A673 (cell line): ENCODE measurements at regions not wholly inside any gene's neighbourhood (a gene's known extent, or its start where the extent isn't known, plus 50 kb on each side); places are given as distances from the start of the nearest gene placed in this dataset.

Experiments used
- BruUV-seq: library from RNA; stranded (reverse); fragments of 400-500 nt; replicated peaks from 2 replicates; lab custom pipeline; 2021; lab: Mats Ljungman, UMichigan
- CTCF ChIA-PET: fragments of 300-600 bp; sonication (Branson Sonifier 250); formaldehyde crosslinking; loops from one replicate; lab custom pipeline; 2022; ENCODE audit warnings: antibody characterized with exemption; lab: Charles Lee
- POLR2A ChIA-PET: fragments of 300-600 bp; sonication (Branson Sonifier 250); formaldehyde crosslinking; loops from one replicate; lab custom pipeline; 2022; ENCODE audit warnings: antibody characterized with exemption; ENCODE audit not compliant: low non-redundant PET; lab: Charles Lee
- DNase-seq: peaks from one replicate; pipeline ENCODE4 v3.0.0-alpha.2; 2015; ENCODE audit warnings: low spot score
- H3K27ac ChIP-seq: fragments of 200-600 bp; sonication (generic); 2 replicates; pipeline ENCODE4 v1.5.1; 2016; ENCODE audit warnings: mixed run types, low read depth, mild to moderate bottlenecking, mixed read lengths, antibody characterized with exemption, low read length; ENCODE audit not compliant: poor library complexity, severe bottlenecking
- H3K27me3 ChIP-seq: fragments of 200-600 bp; sonication (generic); replicated peaks from 2 replicates; pipeline ENCODE4 v1.6.1; 2017; ENCODE audit warnings: mixed run types, low read depth, mild to moderate bottlenecking, mixed read lengths, antibody characterized with exemption, low read length; ENCODE audit not compliant: insufficient read depth, poor library complexity
- H3K36me3 ChIP-seq: fragments of 200-600 bp; sonication (generic); 2 replicates; pipeline ENCODE4 v1.6.1; 2016; ENCODE audit warnings: mixed run types, mild to moderate bottlenecking, mixed read lengths, antibody characterized with exemption, low read length; ENCODE audit not compliant: insufficient read depth, poor library complexity, severe bottlenecking
- H3K4me1 ChIP-seq: fragments of 200-600 bp; sonication (generic); 2 replicates; pipeline ENCODE4 v1.6.1; 2017; ENCODE audit warnings: mixed run types, mild to moderate bottlenecking, mixed read lengths, antibody characterized with exemption, low read length; ENCODE audit not compliant: insufficient read depth, poor library complexity, severe bottlenecking
- H3K4me3 ChIP-seq: fragments of 200-600 bp; sonication (generic); 2 replicates; pipeline ENCODE4 v1.5.1; 2016; ENCODE audit warnings: low read depth, mixed run types, mild to moderate bottlenecking, mixed read lengths, low read length; ENCODE audit not compliant: poor library complexity, severe bottlenecking
- H3K9me3 ChIP-seq: fragments of 200-600 bp; sonication (generic); 2 replicates; pipeline ENCODE4 v1.6.1; 2016; ENCODE audit warnings: mixed run types, low read depth, mild to moderate bottlenecking, mixed read lengths, antibody characterized with exemption, low read length; ENCODE audit not compliant: poor library complexity, severe bottlenecking
- CTCF ChIP-seq: fragments of 300-800, 200-600 bp; sonication (generic); conservative IDR thresholded peaks from 2 replicates; pipeline ENCODE4 v1.5.1; 2017; ENCODE audit warnings: low read depth, mild to moderate bottlenecking, antibody characterized with exemption, low read length, moderate library complexity, mixed read lengths
- EZH2 ChIP-seq: fragments of 200-600 bp; sonication (generic); IDR thresholded peaks from 2 replicates; pipeline ENCODE4 v1.6.1; 2017; ENCODE audit warnings: borderline replicate concordance, low read depth, mild to moderate bottlenecking, mixed read lengths, antibody characterized with exemption, low read length; ENCODE audit not compliant: poor library complexity, severe bottlenecking
- intact Hi-C: fragments of 100-400 bp; cut with micrococcal nuclease; formaldehyde crosslinking; loops from one replicate; pipeline ENCODE4 v1.10.0; 2022; ENCODE audit not compliant: unreplicated experiment

GRCh38 chr11:37282367-37282766 is 684.3 kb upstream of the RAG2 start:
- BruUV-seq: no TSS peak
- POLR2A ChIA-PET: no interaction called here
- CTCF ChIA-PET: no interaction called here

GRCh38 chr11:37280200-37280599 is 682.2 kb upstream of the RAG2 start:
- Histone ChIP-seq H3K4me3 (no peak overlapping the region), H3K9me3 (peaks cover 15% of the 10 kb centered on the region), H3K27me3 (no peaks in the 10 kb centered on the region), H3K4me1 (peaks cover 61% of the 10 kb centered on the region), H3K27ac (peak overlapping the region; percentile 100), H3K36me3 (peaks cover 3% of the 10 kb centered on the region)
- BruUV-seq: no TSS peak
- no peak for TF ChIP-seq CTCF
- ChIA-PET POLR2A (interaction anchor here (0.7 kb wide), 1 partner anchor 1579 kb away, joined by 5 read pairs; no protein-coding TSS in a partner anchor), CTCF (no interaction called here)
- DNase-seq: peak; percentile 45
- intact Hi-C loops: no loop called here

More at GRCh38 chr11:37282367-37282766, 684.3 kb upstream of the RAG2 start:
- Histone ChIP-seq H3K4me3 (no peak overlapping the region), H3K9me3 (peaks cover 13% of the 10 kb centered on the region), H3K27ac (no peak overlapping the region), H3K4me1 (peaks cover 45% of the 10 kb centered on the region), H3K36me3 (no peaks in the 10 kb centered on the region), H3K27me3 (no peaks in the 10 kb centered on the region)
- no peak for DNase-seq
- TF ChIP-seq CTCF (no peak), EZH2 (no peak)
- intact Hi-C loops: no loop called here

GRCh38 chr11:37277896-37278465 is 679.9 kb upstream of the RAG2 start:
- intact Hi-C loops: loop anchor here (1.0 to 5.0 kb wide), 11 partner anchors 179 to 1942 kb away; no protein-coding TSS in a partner anchor
- POLR2A ChIA-PET: interaction anchor here (0.5 to 1.0 kb wide), 8 partner anchors 12 to 1653 kb away, joined by 3 to 20 read pairs (median 4); no protein-coding TSS in a partner anchor
- Histone ChIP-seq H3K4me3 (peak overlapping the region; percentile 26), H3K9me3 (peaks cover 21% of the 10 kb centered on the region), H3K27me3 (no peaks in the 10 kb centered on the region), H3K27ac (peak overlapping the region; percentile 100), H3K4me1 (peaks cover 61% of the 10 kb centered on the region), H3K36me3 (peaks cover 20% of the 10 kb centered on the region)
- CTCF ChIA-PET: interaction anchor here (1.6 kb wide), 1 partner anchor 275 kb away, joined by 14 read pairs; no protein-coding TSS in a partner anchor
- no peak for TF ChIP-seq EZH2
- TF ChIP-seq CTCF: no peak
- DNase-seq: peak; percentile 98
- no TSS peak for BruUV-seq
